CD4-positive, alpha-beta T cell treated with Interleukin-2 at 100 ng/mL for 4 hours (primary cell): ENCODE measurements at regions not wholly inside any gene's neighbourhood (a gene's known extent, or its start where the extent isn't known, plus 50 kb on each side); places are given as distances from the start of the nearest gene placed in this dataset.
"Not testable (repeated sequence)": the region's sequence is repeated elsewhere in the genome, so short reads cannot be mapped to it uniquely, and the experiment has no call there.

Experiments
- DNase-seq: peaks from one replicate; pipeline ENCODE4 v3.0.0-alpha.2; 2020; ENCODE audit warnings: low spot score

DNA sequence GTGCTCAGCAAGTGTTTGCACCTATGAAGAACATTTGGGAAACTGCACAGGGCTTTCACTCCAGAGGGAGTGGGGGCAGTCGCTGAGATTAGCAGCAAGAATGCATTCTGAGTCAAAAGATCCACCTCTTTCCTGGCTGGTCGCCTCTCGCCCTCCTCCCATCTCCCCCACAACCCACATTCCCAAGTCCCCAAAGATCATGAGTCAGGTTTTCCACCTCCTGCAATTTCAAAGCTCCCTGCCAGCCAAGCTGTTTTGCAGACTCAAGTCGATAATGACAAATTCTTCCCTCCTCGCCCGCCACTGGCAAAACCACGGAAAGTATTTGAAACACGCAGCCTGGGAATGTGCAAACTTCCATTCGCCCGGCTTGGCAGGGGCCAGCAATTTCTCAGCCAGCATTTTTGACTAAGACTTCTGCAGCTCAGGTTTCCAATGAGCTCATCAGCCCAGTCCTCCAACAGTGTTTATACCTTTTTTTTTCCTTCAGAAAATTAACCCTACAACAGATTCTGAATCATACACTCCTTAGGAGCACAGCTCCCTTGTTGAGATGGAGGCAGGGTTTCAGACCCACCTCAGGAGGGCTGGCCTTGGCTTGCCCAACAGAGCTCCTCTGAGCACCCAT lies 181.4 kb downstream of the SMAD6 start:
- DNase-seq = no peak

DNA sequence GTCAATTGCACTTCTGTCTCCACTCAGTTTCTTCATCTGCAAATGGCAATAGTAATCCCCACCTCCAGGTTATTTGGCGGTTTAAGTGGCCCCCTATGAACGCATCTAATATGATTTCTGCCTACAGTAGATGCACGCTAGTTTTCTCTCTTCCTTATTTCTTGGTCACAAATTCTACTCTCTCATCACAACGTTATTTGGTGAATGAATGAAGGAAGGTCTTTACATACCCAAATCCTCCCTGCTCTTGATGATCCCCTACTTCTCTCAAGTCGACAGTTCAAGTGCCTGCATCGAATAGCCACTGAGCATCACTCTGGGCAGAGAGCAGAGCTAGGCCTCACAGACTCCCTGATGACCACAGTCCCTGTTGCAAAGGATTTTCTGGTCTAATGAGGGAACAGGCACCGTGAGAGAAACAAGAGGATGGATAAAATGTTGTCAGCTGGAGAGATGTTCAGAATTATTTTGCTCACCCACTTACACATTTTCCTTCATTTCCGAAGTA lies 181.2 kb upstream of the SMAD3 start:
- DNase-seq = no peak

DNA sequence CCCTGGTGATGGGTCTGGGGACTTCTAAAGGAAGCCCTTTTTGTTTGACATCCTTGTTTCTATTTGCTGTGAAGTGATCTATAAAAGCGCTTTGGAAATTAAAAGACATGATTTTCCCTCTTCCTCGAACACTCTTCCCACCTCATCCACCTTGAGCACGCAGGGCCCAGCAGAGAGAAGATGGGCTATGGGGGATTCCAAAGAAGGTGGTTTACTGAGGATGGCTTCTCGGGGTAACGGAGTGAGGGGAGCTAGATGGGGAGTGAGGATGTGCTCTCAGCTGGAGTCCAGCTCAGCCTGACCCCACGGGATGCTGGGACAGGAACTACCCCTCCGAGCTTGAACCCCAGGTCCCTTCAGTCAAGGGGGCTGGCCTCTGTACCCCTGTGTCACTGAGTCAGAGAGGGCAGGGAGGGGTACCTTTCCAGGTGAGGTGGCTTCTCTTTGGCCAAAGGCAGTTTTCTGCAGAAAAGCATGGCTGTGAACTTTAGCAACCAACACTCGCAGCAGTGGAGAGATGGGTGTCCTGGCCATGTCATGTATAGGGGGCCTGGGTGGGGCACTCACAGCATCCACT lies 180.7 kb upstream of the SMAD3 start:
- no peak for DNase-seq

DNA sequence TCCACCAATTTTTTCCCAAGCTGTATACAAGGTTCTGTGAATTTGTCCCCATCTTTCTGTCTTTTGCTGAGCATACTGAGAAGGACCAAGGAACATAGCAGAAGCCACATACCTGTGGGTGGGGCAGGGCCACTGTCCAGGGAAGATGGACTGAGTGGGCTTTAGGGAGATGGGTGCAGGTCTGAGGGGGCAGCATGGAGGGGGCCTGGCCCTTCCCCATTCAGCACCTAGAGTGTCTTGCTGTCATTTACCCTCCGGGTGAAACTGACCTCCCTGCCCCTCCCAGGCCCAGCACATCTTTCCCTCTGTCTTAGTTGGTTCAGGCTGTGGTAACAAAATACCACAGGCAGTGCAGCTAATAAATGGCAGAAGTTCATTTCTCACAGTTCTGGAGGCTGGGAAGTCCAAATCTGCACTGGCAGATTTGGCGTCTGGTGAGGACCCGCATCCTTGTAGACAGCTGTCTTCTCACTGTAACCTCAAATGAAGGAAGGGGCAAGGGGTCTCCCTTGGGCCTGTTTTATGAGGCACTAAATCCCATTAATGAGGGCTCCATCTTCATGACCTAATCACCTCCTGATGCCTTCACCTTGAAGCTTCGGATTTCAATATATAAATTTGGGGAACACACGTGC lies 180.0 kb upstream of the SMAD3 start:
- no peak for DNase-seq

DNA sequence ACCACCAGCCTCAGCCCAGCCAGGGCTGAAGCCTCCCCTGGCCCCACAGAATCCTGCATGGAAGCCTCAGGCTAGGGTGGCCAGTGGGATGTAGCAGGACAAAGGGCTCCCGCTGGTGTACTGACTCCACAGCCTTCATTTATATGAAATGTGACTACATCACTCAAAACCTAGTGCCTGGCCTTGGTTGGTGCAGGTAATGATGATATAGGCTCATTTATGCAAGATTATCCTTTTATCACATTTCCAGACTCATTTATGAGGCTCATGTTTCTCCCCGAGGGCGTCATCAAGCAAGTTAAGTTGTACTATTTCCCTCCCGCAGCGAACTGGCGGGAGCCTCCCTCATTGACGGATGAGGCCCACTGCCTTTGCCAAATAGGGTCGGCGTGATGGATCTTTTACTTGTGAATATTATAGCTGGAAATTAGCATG lies 179.1 kb upstream of the SMAD3 start:
- no peak for DNase-seq

DNA sequence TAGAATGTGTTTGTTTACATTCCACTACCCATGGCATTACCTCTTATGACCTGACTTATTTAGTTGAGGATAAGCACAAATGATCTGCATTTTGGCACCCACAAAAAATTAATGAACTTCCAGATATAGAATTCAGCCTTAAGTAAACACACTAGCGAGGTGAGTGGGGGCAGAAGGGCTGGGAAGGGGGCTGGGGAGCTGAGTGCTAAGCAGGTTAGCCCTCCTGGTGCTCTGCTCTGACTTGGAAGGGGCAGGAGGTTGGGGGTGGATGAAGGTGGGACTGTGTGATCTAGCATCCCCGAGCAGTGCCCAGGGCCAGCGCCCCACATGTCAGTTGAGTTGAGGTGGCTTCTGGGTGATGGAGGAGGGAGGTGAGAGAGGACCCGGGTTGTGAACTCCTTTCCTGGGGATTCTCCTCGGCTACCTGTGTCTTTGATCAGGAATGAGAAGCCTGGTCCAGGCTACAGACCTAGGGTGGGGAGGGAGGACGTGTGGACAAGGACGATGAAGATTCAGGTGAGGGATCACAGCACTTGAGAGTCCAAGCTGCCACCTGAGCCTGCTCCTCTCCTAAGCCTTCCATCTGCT lies 178.6 kb upstream of the SMAD3 start:
- DNase-seq = no peak

DNA sequence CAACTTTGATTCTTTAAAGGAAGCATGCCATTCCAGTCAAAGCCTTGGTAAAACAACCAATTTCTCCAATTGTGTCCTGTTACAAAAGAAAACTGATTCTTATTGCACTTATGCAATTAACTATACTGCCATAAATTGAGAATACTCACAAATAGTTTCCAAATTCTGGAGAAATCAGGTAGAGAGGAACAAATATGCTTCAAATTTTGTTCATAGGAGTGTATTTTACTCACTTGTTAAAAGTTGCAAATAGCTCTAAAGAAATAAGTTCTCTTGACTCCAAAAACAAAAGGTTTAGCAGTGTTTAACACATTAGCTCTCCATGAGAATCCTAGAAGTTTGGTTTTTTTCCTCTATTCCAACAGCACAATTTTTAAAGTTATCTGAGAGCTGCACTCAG lies 176.1 kb upstream of the SMAD3 start:
- DNase-seq = not testable (repeated sequence)

DNA sequence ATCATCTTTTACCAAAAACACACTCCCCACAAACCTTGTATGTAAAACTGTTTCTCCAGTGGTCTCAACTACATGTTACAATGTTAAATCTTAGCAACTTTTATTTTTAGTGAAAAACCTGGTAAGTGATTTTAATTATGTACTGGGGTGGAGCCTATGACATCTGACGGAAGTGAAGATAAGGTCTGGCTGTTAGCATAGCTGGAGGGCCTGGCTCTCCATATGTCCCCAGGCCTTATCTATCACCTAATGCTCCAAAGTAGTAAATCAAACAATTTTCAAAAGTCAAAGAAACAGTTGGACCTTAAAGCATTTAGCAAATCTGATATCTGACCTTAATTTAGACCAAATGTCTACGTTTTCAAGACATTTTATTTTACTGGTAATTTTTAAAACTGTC lies 173.6 kb upstream of the SMAD3 start:
- DNase-seq = no peak

DNA sequence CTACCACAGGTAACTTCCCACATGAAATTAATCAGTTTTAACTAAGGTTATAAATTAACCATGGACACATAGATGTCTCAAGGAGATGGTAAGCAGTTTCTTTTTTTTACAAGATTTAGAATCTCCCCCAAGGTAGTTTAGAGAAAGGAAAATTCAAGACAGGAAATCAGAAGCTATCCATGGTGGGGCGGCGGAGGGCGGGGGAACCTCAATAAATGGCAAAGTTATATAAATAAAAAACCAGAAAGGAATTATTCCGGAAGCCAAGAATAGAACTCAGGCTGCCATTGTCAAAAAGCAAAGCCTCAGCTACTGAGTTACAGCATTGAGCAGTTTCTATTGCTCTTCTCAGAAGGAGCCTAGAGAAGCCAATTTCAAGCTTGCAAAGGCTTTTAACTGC lies 172.1 kb upstream of the SMAD3 start:
- DNase-seq = no peak

DNA sequence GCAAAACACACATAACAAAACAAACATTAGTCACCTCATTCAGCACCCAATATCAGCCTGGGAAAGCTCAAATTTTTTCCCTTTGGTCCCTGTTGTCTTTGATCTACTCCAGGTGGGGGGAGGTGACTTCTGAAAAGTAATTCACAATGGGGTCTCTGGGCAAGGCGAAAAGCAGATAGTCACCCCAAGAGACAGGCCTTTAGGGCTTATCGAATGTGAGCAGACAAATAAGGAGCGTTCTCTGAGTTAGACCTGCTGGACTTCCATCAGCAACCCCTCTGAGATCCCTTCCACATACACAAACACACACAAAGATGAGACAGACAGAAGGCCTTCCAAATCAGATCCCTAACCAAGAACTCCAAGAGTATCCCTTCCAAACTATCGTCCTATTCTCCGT lies 171.0 kb upstream of the SMAD3 start:
- no peak for DNase-seq

DNA sequence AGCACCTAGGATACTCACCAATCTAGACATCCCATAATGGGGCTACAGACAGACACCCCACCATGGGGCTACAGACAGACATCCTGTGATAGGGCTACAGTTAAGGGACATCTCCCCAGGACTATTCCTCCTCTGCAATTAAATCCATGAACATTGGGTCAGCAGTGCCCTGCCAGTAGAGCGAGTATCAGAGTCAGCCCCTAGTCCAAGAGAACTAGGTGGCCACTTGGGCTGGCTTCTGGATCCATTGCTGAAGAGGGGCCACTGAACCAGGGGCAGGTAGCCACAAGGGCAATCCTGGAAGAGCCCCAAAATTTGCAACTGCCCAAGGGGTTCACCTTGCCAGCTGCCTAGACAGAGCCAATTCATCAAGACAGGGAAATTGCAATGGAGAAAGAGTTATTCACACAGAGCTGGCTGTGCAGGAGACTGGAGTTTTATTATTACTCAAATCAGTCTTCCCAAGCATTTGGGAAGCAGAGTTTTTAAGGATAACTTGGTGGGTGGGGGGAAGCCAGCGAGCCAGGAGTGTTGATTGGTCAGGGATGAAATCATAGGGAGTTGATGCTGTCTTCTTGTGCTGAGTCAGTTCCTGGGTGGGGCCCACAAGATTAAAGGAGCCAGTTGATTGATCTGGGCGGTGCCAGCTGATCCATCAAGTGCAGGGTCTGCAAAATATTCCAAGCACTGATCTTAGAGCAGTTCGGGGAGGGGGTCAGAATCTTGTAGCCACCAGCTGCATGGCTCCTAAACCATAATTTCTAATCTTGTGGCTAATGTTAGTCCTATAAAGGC lies 170.2 kb upstream of the SMAD3 start:
- DNase-seq = no peak

DNA sequence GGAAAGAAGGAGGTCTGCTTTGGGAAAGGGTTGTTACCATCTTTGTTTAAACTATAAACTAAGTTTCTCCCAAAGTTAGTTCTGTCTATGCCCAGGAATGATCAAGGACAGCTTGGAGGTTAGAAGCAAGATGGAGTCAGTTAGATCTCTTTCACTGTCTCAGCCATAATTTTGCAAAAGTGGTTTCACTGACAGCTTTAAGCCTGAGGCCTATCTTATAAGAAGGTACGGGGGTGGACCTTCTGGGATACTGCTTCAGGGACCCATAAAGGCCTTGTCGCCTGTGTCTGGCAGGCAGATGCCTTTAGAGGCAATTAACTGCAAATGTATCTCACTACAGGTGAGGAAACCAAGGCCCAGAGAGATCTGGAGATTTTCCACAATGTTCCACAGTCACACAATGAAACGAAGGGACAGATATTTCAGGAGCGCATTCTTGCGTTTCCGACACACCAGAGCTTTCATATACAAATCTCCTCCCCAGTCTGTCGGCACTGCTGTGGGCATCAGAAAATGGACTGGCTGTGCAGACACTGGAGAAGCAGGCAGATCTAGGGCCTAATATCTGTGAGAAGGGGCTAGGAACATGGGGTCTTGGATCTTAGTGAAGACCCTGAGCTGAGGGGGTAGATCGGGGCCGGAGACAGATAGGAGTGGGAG lies 169.5 kb upstream of the SMAD3 start:
- DNase-seq = no peak

DNA sequence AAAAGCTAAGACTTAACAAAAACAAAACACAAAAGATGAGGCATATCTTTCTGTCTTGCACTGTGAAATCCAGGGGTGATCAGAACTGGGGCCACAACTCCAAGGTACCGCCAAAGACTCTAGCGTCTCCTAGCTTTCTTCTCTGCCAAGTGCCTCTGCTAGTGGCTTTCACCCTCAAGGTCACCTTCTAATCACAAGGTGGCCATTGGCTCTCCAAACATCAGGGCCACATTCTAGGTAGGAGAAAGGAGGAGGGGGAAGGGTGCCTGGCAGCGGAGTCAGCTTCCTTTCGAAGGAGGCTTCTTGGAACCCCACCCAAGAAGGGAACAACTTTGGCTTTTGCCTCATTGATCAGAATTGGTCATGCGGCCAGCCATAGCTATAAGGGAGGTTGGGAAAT lies 168.8 kb upstream of the SMAD3 start:
- DNase-seq = no peak

DNA sequence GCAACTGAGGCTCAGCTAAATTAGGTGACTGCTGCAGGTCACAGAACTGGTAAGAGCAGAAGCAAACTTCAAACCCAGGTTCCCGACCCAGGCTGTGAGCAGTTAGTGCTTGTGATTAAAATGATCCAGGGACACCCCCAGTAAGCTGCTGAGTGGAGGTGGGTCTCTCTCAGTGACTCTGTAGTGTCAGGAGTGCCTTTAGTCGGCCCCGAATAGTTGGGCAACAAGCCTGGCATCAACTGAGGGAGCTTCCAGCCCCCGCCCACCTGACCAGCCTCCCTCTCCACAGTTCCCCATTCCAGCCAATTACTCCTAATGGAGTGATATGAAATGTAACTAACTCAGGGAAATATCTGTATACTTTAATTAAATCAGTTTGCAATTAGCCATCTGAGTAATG lies 168.0 kb upstream of the SMAD3 start:
- DNase-seq = no peak

DNA sequence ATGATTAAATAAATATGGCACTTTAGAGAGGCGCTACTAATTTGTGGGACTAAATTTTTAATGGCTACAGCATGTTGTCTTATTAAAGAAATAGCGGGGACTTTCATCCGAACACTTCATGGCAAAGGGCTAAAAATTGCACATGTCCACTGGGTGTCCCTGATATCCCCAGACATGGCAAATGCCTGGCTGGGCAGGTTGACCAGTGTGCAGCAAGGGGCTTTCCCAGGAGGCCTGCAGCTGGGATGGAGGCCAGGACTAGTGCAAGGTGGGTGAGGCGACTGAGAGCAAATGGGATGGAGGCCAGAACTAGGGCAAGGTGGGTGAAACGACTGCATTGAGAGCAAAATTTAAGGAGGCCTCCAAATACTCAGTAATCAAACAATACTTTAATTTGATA lies 167.4 kb upstream of the SMAD3 start:
- DNase-seq = no peak

DNA sequence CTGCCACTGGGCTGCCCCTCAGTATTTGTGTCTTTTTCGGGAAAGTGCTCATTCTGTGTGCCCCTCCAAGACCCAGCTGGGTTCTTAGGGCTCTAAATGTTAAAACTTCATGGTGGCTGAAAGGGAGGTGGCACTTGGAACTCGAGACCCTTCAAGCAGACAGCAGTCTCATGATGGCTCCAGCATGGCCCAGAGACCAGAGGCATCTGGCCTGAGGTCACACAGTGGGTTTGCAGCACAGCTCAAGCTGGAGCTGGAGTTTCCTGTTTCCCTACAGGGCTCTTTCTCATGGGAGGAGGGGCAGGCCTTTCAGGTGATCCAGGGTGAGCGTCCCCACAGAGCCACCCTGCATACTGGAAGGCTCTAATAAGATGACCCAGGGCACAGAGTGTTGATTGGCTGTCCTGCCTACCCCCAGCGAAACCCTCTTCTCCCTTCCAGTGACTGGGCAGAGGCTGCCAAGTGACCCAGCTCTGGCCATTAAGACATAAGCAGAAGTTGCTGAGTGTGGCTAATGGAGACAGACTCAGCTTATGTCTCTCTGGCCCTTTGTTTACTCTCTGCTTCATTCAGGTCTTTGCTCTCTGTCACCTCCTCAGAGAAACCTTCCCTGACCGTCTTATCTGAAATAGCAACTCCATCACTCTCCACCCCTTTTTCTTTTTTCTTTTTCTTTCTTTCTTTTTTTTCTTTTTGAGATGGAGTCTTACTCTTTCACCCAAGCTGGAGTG lies 166.6 kb upstream of the SMAD3 start:
- DNase-seq = no peak

DNA sequence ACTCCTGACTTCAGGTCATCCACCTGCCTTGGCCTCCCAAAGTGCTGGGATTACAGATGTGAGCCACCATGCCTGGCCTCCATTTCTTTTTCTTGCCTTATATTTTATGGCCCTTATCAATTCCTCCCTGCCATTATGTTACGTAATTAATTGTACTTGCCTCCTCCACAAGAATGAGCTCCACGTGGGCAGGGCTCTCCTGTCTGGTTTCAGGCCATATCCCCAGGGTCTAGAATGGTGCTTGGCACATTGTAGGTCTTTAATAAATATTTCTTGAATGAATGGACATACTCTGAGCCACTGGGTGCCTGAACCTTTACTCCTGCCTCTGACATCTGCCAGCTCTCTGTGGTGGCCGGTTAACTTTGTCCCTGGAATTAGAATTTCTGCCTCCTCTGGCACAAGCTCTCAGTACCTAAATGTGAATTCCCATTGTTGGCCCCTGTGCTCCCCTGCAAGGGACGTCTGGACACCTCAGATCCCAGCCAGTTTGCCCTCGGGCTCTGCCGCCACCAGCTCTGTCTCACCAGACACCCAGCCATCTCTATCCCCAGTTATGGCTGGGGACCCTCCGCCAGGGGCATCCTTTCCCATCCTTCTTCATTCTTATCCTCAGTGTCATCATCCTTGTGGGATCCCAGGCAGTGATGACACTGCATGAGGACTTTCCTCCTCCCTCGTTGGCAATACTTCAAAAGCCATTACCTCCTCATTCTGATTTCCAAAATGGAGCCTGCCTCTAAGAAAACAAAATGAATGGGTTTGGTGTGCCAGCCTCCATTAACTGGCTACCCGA lies 165.6 kb upstream of the SMAD3 start:
- no peak for DNase-seq

DNA sequence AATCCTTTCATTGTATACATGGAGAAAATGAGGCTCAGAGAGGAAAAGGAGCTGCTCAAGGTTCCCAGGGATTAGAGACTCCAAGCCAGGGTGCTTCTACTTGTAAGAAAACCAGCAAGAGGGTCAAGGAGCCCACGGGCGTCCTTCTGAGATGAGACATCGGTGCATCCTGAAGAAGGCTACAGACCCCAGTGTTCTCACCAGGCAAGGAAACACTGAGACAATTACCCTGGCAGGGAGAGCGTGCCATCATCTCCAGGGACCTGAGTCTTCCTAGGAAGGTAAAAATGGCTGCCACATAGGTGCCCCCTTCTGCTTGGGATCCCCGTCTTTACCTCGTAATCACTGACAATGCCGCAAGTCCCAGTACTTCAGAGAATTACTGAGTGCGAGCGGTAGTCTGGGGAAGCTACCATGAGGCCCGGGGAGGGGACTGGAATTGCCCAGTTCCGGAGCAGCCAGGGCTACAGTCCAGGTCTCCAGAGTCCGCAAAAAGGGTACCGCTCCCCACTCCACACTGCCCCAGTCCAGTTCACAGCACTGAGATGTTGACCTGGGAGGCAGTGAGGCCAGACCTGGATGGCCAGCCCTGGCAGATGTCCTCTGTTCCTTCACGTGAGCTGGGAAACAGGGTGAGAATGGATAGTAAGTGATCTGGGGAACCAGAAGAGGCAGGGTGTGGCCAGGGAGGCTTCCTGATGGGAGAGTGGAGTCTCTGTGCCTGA lies 164.7 kb upstream of the SMAD3 start:
- DNase-seq = no peak

DNA sequence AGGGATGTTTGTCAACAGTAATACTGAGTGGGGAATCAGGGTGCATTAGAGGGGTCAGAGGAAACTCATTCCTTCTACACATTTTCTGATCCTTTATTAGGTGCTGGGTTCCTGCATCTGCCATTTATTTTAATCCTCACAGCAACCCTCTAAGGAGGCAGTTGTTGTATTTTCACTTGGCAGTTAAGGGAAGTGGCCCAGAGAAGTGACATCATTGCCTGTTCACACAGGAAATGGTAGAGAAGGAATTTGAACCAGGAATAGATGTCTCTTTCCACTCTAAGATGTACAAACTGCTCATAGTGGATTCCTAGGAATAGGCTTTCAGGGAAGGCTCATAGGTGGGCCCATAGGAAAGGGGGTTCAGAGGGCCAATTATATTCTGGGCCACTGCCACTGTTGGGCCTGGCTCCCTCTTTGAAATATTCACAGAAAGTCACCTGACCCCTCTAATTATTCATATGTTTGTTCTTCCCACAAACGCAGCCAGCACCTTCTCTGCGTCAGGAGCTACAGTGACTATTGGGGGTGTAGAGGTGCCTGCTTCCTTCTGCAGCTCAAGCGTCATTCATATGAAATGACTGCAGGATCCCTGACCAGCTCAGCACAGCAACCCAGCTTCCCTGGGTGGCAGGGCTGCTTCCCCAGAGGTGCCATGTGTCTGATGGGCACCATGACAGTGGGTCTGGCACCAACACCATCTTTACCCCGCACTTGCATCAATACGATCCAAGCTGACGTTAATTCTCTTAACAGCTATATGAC lies 163.9 kb upstream of the SMAD3 start:
- DNase-seq = no peak
